Loucy (cell line): ENCODE measurements at regions not wholly inside any gene's neighbourhood (a gene's known extent, or its start where the extent isn't known, plus 50 kb on each side); places are given as distances from the start of the nearest gene placed in this dataset.

ENCODE experiments used
- EZH2phosphoT487 ChIP-seq: fragments of 200-600 bp; IDR thresholded peaks from 2 replicates; pipeline ENCODE4 v1.6.1; 2018; ENCODE audit warnings: antibody characterized with exemption, mild to moderate bottlenecking, moderate library complexity, borderline replicate concordance
- TF ChIP-seq, protein P1 (sequence below): fragments of 200-600 bp; sonication (generic); conservative IDR thresholded peaks from 2 replicates; pipeline ENCODE4 v1.5.1; 2014; ENCODE audit warnings: mild to moderate bottlenecking, antibody characterized with exemption, low read length

DNA sequence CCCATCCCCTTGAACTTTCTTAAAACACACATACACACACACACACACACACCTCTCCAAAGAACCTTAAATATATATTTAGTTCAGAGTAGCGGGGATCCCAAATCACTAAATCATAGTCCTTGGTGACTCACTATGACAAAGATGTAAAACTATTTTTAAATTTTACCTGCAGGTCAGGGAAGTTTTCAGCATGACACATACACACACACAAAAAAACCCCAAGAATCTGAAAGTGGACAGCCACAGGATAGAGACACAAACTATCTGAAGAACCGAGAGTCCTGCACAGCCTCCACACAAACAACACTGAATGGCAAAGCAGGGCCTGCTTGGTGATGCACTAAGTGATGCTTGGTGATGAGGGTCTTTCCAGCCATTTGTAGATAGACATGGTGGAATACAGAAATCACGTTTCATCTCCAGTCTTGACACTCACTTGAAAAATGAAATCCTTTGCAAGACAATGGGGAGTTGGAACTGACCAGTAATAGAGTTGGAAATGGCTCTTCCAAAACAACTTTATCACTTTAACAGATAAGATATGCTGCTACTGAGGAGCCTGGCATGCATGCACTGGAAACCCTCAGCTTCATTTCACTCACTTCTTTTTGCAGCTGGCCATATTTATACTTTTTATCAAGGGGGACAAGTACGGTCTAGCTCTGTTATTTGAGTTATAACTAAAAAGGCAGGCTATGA, 307.3 kb downstream of the RAPGEF2 start:
- TF ChIP-seq, protein P1, sequence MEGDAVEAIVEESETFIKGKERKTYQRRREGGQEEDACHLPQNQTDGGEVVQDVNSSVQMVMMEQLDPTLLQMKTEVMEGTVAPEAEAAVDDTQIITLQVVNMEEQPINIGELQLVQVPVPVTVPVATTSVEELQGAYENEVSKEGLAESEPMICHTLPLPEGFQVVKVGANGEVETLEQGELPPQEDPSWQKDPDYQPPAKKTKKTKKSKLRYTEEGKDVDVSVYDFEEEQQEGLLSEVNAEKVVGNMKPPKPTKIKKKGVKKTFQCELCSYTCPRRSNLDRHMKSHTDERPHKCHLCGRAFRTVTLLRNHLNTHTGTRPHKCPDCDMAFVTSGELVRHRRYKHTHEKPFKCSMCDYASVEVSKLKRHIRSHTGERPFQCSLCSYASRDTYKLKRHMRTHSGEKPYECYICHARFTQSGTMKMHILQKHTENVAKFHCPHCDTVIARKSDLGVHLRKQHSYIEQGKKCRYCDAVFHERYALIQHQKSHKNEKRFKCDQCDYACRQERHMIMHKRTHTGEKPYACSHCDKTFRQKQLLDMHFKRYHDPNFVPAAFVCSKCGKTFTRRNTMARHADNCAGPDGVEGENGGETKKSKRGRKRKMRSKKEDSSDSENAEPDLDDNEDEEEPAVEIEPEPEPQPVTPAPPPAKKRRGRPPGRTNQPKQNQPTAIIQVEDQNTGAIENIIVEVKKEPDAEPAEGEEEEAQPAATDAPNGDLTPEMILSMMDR = no peak
- no peak for TF ChIP-seq EZH2phosphoT487
